HG02973 (cell line): ENCODE measurements at regions not wholly inside any gene's neighbourhood (a gene's known extent, or its start where the extent isn't known, plus 50 kb on each side); places are given as distances from the start of the nearest gene placed in this dataset.
"Not testable (repeated sequence)": the region's sequence is repeated elsewhere in the genome, so short reads cannot be mapped to it uniquely, and the experiment has no call there.

ENCODE experiments used
- ATAC-seq: cut with Tn5 transposase; IDR thresholded peaks from one replicate; pipeline ENCODE4 v1.9.1; 2021; ENCODE audit warnings: moderate library complexity; ENCODE audit not compliant: unreplicated experiment

- ATAC-seq, result no peak
Measured at GRCh38 chr3:163572856-163573255, 1505.4 kb downstream of the SI start.

- no peak for ATAC-seq
Measured at GRCh38 chr3:163563485-163563884, 1514.8 kb downstream of the SI start.

- no peak for ATAC-seq
Measured at GRCh38 chr3:163562625-163563024, 1515.7 kb downstream of the SI start.

GRCh38 chr3:163561151-163561550 lies 1517.1 kb downstream of the SI start:
- ATAC-seq, result no peak

GRCh38 chr3:163560459-163560858 lies 1517.8 kb downstream of the SI start:
- ATAC-seq, result no peak

- no peak for ATAC-seq
Measured at GRCh38 chr3:163556813-163557523, 1521.3 kb downstream of the SI start.

GRCh38 chr3:163555918-163556317 lies 1522.4 kb downstream of the SI start:
- no peak for ATAC-seq

GRCh38 chr3:163552659-163552966 lies 1525.7 kb downstream of the SI start:
- no peak for ATAC-seq

GRCh38 chr3:163551915-163552658 lies 1526.2 kb downstream of the SI start:
- ATAC-seq, result not testable (repeated sequence)

GRCh38 chr3:163548015-163548414 lies 1530.3 kb downstream of the SI start:
- no peak for ATAC-seq

GRCh38 chr3:163547014-163547685 lies 1531.1 kb downstream of the SI start:
- ATAC-seq, result no peak

GRCh38 chr3:163543662-163544061 lies 1534.6 kb downstream of the SI start:
- no peak for ATAC-seq

- no peak for ATAC-seq
Measured at GRCh38 chr3:163541629-163542028, 1536.7 kb downstream of the SI start.

- ATAC-seq, result no peak
Measured at GRCh38 chr3:163538387-163538786, 1539.9 kb downstream of the SI start.

- no peak for ATAC-seq
Measured at GRCh38 chr3:163533381-163533780, 1544.9 kb downstream of the SI start.

GRCh38 chr3:163523375-163523774 lies 1554.9 kb downstream of the SI start:
- no peak for ATAC-seq

- no peak for ATAC-seq
Measured at GRCh38 chr3:163521261-163521660, 1557.0 kb downstream of the SI start.

GRCh38 chr3:163518065-163518464 lies 1560.2 kb downstream of the SI start:
- ATAC-seq, result no peak

GRCh38 chr3:163513149-163513657 lies 1565.1 kb downstream of the SI start:
- no peak for ATAC-seq

GRCh38 chr3:163508206-163508605 lies 1570.1 kb downstream of the SI start:
- no peak for ATAC-seq

- no peak for ATAC-seq
Measured at GRCh38 chr3:163504974-163505373, 1573.3 kb downstream of the SI start.

- ATAC-seq, result not testable (repeated sequence)
Measured at GRCh38 chr3:163499736-163500219, 1578.5 kb downstream of the SI start.
